Large intestine (tissue), 3 donors: ENCODE measurements at regions not wholly inside any gene's neighbourhood (a gene's known extent, or its start where the extent isn't known, plus 50 kb on each side); places are given as distances from the start of the nearest gene placed in this dataset.
"Not testable (repeated sequence)": the region's sequence is repeated elsewhere in the genome, so short reads cannot be mapped to it uniquely, and the experiment has no call there.

ENCODE experiments used
- DNase-seq, 2 donors: peaks; one replicate each; pipeline versions ENCODE4 v3.0.0 to v3.0.0-alpha.2; 2013
- H3K27ac ChIP-seq: one replicate; pipeline ENCODE4 v1.5.1; 2013; ENCODE audit warnings: low read length
- H3K27me3 ChIP-seq: 2 replicates; pipeline ENCODE4 v1.6.1; 2013; ENCODE audit warnings: low read length; ENCODE audit not compliant: control insufficient read depth, insufficient read depth
- H3K36me3 ChIP-seq: 2 replicates; pipeline ENCODE4 v1.6.1; 2013; ENCODE audit warnings: low read length; ENCODE audit not compliant: control insufficient read depth, insufficient read depth
- H3K4me1 ChIP-seq: one replicate; pipeline ENCODE4 v1.6.1; 2013; ENCODE audit warnings: low read length; ENCODE audit not compliant: control insufficient read depth, insufficient read depth
- H3K4me3 ChIP-seq: one replicate; pipeline ENCODE4 v1.5.1; 2013; ENCODE audit warnings: low read length
- H3K9me3 ChIP-seq: one replicate; pipeline ENCODE4 v1.6.1; 2013; ENCODE audit warnings: mild to moderate bottlenecking, low read depth, low read length, moderate library complexity; ENCODE audit not compliant: control insufficient read depth
- WGBS: methylation state at CpG from one replicate; pipeline ENCODE4 v1.1.5; 2013; ENCODE audit warnings: low lambda C conversion rate; ENCODE audit not compliant: insufficient coverage; 5-methylcytosine and 5-hydroxymethylcytosine counted together

DNA sequence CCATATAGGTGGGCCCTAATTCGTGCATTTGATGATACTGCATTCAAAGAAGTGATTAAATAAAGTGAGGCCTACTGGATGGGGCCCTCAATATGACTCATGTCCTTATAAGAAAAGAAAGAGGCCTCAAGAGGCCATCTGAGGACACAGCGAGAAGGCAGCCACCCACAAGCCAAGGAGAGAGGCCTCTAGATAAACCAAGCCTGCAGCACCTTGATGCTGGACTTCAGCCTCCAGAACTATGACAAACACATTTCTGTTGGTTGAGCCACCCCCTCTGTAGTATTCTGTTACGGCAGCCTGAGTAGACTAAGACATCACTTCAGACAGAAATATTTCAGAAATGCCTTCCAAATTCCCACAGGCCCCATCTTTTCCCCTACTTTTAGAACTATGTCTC lies 82.5 kb upstream of the PLEKHG1 start:
- DNase-seq, result no peak
- Histone ChIP-seq H3K4me1 (no peaks in the 10 kb centered on the region), H3K27me3 (no peaks in the 10 kb centered on the region), H3K4me3 (no peak overlapping the region), H3K9me3 (peaks cover 3% of the 10 kb centered on the region), H3K36me3 (no peaks in the 10 kb centered on the region), H3K27ac (no peak overlapping the region)
- WGBS, result no CpG with 5 or more reads among the region's 3 CpGs

DNA sequence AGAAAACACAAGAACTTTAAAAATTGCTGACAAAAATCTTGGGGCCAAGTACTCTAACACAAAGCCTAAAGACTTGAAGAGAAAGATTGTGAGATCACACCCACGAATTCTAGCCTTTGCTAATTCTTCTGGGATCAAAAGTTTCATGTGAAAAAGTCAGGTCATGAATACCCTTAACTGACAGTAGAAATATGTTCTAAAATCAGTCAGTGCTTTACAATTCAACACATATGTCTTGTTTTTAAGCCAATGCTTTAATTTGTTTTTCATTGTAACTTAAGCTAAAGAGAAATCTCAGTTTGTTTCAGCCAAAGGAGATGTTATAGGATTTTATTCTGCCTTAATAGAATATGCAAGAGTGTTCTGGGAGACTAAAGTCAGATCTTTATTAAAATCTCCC lies 78.2 kb upstream of the PLEKHG1 start:
- Histone ChIP-seq H3K27ac (no peak overlapping the region), H3K36me3 (no peaks in the 10 kb centered on the region), H3K27me3 (no peaks in the 10 kb centered on the region), H3K4me3 (no peak overlapping the region), H3K4me1 (no peaks in the 10 kb centered on the region), H3K9me3 (peaks cover 3% of the 10 kb centered on the region)
- DNase-seq, result no peak
- no CpG with 5 or more reads among the region's 1 CpG for WGBS

GRCh38 chr6:150523216-150523615 lies 76.5 kb upstream of the PLEKHG1 start:
- not testable (repeated sequence) for H3K27me3 ChIP-seq, H3K4me1 ChIP-seq, H3K9me3 ChIP-seq, H3K27ac ChIP-seq, DNase-seq, H3K4me3 ChIP-seq, H3K36me3 ChIP-seq
- no CpG with 5 or more reads among the region's 3 CpGs for WGBS

DNA sequence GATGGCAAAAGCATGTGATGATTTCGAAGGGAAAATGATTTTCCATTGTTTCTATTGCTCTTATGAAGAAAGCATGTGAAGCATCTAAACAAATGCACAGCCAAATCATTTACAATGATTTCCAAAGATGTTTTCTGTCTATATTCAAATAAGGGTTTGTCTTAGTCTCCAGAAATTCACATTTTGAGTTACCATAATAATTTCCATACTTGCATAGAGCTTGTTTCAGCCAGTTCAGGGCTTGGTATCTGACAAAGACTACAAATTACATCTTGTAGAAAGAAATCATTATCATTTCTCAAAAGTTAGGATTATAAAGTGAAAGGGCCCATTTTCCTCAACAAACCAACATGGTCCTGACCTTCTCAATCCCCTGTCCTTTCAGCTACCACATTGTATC lies 74.4 kb upstream of the PLEKHG1 start:
- no peak for DNase-seq
- Histone ChIP-seq H3K27ac (no peak overlapping the region), H3K27me3 (no peaks in the 10 kb centered on the region), H3K9me3 (peaks cover 3% of the 10 kb centered on the region), H3K36me3 (no peaks in the 10 kb centered on the region), H3K4me1 (no peaks in the 10 kb centered on the region), H3K4me3 (no peak overlapping the region)
- no CpG with 5 or more reads among the region's 1 CpG for WGBS

DNA sequence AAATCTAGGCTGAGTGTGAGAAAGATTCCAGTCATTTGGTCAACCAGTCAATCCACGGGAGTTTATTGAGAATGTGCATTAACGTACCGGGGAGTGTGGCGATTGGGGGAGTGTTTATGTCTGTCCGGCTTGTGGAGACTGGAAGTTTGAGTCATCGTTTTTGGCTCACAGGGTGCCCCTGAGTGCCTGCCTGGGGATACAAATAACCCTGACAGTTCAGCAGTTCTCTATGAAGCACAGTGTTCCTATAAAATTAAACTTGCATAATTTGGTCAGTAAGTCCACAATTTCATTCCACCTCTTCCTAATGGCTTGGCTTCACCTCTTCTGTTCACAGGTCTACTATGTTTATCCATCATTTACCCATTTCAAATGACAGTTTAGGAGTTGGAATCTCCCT lies 72.6 kb upstream of the PLEKHG1 start:
- no peak for DNase-seq
- no peak overlapping the region for H3K27ac ChIP-seq
- no CpG with 5 or more reads among the region's 6 CpGs for WGBS

DNA sequence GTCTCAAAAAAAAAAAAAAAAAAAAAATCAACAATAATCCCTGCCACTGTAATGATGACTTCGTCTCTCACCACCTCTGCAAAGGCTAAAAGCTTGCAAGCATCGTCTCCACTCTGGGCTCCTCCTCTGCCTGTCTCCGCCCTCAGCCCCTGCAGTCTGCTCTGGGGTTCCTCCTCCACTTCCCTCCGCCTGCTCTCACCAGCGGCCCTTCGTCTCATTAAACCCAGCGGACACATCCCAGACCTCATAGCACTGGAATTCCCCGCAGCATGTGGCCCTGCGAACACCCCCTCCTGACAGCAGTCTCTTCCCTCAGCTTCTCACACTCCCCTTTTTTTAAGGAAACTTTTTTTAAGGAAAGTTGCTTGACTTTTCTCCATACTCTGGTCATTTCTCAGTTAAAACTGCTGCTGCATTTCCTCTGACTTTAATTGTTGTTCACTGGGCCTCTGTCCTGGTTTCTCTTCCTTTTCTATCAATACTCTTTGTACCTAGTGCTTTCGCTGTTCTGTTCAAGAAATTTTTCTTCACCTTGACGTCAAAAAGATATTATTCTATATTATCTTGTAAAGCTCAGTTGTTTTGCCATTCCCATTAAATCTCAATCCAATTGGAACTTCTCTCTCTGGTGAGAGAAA lies 70.9 kb upstream of the PLEKHG1 start:
- Histone ChIP-seq H3K4me1 (no peaks in the 10 kb centered on the region), H3K36me3 (no peaks in the 10 kb centered on the region), H3K9me3 (no peaks in the 10 kb centered on the region), H3K27ac (no peak overlapping the region), H3K4me3 (no peak overlapping the region), H3K27me3 (no peaks in the 10 kb centered on the region)
- 54% methylated on average over 2 of the region's 11 CpGs for WGBS
- DNase-seq, result peak; percentile 40 to 43

More for the DNA sequence above, 72.6 kb upstream of the PLEKHG1 start:
- H3K4me3 ChIP-seq, result no peak overlapping the region
- H3K4me1 ChIP-seq, result no peaks in the 10 kb centered on the region
- no peaks in the 10 kb centered on the region for H3K9me3 ChIP-seq
- no peaks in the 10 kb centered on the region for H3K27me3 ChIP-seq
- no peaks in the 10 kb centered on the region for H3K36me3 ChIP-seq

- no peaks in the 10 kb centered on the region for H3K9me3 ChIP-seq
- no peaks in the 10 kb centered on the region for H3K36me3 ChIP-seq
- H3K4me3 ChIP-seq, result no peak overlapping the region
- H3K4me1 ChIP-seq, result no peaks in the 10 kb centered on the region
- no CpG with 5 or more reads among the region's 3 CpGs for WGBS
- no peaks in the 10 kb centered on the region for H3K27me3 ChIP-seq
- H3K27ac ChIP-seq, result no peak overlapping the region
- DNase-seq, result no peak
These were observed 70.0 kb upstream of the PLEKHG1 start for GRCh38 chr6:150529646-150530045.

GRCh38 chr6:150531957-150532356 lies 67.7 kb upstream of the PLEKHG1 start:
- Histone ChIP-seq H3K27ac (no peak overlapping the region), H3K4me1 (no peaks in the 10 kb centered on the region), H3K4me3 (no peak overlapping the region), H3K36me3 (no peaks in the 10 kb centered on the region), H3K9me3 (no peaks in the 10 kb centered on the region), H3K27me3 (no peaks in the 10 kb centered on the region)
- no peak for DNase-seq
- no CpG with 5 or more reads among the region's 1 CpG for WGBS

- Histone ChIP-seq H3K27me3 (no peaks in the 10 kb centered on the region), H3K27ac (no peak overlapping the region), H3K9me3 (no peaks in the 10 kb centered on the region), H3K36me3 (no peaks in the 10 kb centered on the region), H3K4me3 (no peak overlapping the region), H3K4me1 (no peaks in the 10 kb centered on the region)
- no peak for DNase-seq
- WGBS, result no CpG with 5 or more reads among the region's 5 CpGs
These were observed 65.1 kb upstream of the PLEKHG1 start for GRCh38 chr6:150534553-150534952.

DNA sequence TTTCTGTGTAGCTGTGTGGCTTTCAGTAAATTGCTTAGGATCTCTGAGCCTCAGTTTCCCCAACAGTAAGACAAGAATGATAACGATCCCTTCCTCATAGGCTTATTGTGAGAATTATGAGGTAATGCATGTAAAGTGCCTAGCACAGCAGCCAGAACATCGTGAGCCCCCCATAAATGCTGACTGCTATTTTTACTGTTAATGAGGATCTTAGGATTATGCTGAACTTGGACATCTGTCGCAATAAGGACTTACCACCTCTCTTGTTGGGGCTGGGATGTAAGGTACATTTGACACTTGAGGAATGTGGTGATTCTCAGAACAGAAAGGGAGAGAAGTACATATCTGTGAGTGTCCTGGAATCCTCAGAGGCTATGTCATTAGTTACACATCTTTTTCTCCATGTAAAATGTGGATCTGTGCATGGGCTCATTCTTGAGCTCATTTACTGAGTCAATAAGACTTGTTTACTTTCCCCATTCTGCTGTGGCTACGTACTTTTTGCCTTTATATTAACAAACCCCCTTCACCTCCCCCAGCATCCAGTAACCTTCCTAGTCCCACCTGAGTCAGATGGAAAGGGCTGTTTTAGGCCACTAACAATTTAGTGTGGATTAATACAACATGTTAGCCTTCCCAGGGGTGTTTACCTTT lies 64.4 kb upstream of the PLEKHG1 start:
- H3K4me3 ChIP-seq, result no peak overlapping the region
- H3K36me3 ChIP-seq, result no peaks in the 10 kb centered on the region
- H3K27me3 ChIP-seq, result no peaks in the 10 kb centered on the region
- H3K4me1 ChIP-seq, result no peaks in the 10 kb centered on the region
- DNase-seq, result no peak
- no peaks in the 10 kb centered on the region for H3K9me3 ChIP-seq
- no CpG with 5 or more reads among the region's 4 CpGs for WGBS
- no peak overlapping the region for H3K27ac ChIP-seq

- Histone ChIP-seq H3K36me3 (no peaks in the 10 kb centered on the region), H3K27me3 (no peaks in the 10 kb centered on the region), H3K9me3 (no peaks in the 10 kb centered on the region), H3K27ac (no peak overlapping the region), H3K4me1 (no peaks in the 10 kb centered on the region), H3K4me3 (no peak overlapping the region)
- no peak for DNase-seq
- no CpG with 5 or more reads among the region's 1 CpG for WGBS
These were observed 63.9 kb upstream of the PLEKHG1 start for GRCh38 chr6:150535818-150536220.
